Femur (tissue), 1 donor: ENCODE measurements at regions not wholly inside any gene's neighbourhood (a gene's known extent, or its start where the extent isn't known, plus 50 kb on each side); places are given as distances from the start of the nearest gene placed in this dataset.

Experiments used
- DNase-seq: peaks from one replicate; pipeline ENCODE4 v3.0.0-alpha.2; 2017

GRCh38 chr15:27702581-27702980 lies 396.5 kb downstream of the OCA2 start:
- no peak for DNase-seq

GRCh38 chr15:27701956-27702355 lies 397.2 kb downstream of the OCA2 start:
- no peak for DNase-seq

- no peak for DNase-seq
These were observed 398.1 kb downstream of the OCA2 start for GRCh38 chr15:27701014-27701413.

- DNase-seq: no peak
These were observed 399.4 kb downstream of the OCA2 start for GRCh38 chr15:27699699-27700098.

- no peak for DNase-seq
These were observed 402.6 kb downstream of the OCA2 start for GRCh38 chr15:27696530-27696929.

- no peak for DNase-seq
These were observed 403.4 kb downstream of the OCA2 start for GRCh38 chr15:27695726-27696125.

- no peak for DNase-seq
These were observed 404.5 kb downstream of the OCA2 start for GRCh38 chr15:27694506-27695087.

GRCh38 chr15:27693280-27693679 lies 405.8 kb downstream of the OCA2 start:
- DNase-seq: no peak

- no peak for DNase-seq
These were observed 406.7 kb downstream of the OCA2 start for GRCh38 chr15:27692438-27692837.

- DNase-seq: no peak
These were observed 408.8 kb downstream of the OCA2 start for GRCh38 chr15:27690290-27690689.

- DNase-seq: no peak
These were observed 412.1 kb downstream of the OCA2 start for GRCh38 chr15:27686971-27687370.

GRCh38 chr15:27686369-27686768 lies 412.7 kb downstream of the OCA2 start:
- no peak for DNase-seq

GRCh38 chr15:27685644-27686043 lies 413.5 kb downstream of the OCA2 start:
- DNase-seq: no peak

GRCh38 chr15:27683121-27683520 lies 416.0 kb downstream of the OCA2 start:
- no peak for DNase-seq

- no peak for DNase-seq
These were observed 418.1 kb downstream of the OCA2 start for GRCh38 chr15:27681038-27681437.

GRCh38 chr15:27679731-27680471 lies 419.2 kb downstream of the OCA2 start:
- peak; percentile 47 for DNase-seq

- DNase-seq: no peak
These were observed 419.9 kb downstream of the OCA2 start for GRCh38 chr15:27679203-27679602.

- no peak for DNase-seq
These were observed 421.2 kb downstream of the OCA2 start for GRCh38 chr15:27677951-27678350.

GRCh38 chr15:27676647-27677046 lies 422.5 kb downstream of the OCA2 start:
- no peak for DNase-seq

GRCh38 chr15:27675571-27675970 lies 423.5 kb downstream of the OCA2 start:
- DNase-seq: no peak

- no peak for DNase-seq
These were observed 424.3 kb downstream of the OCA2 start for GRCh38 chr15:27674826-27675225.

- no peak for DNase-seq
These were observed 425.2 kb downstream of the OCA2 start for GRCh38 chr15:27673766-27674445.

- DNase-seq: no peak
These were observed 426.6 kb downstream of the OCA2 start for GRCh38 chr15:27672537-27672936.

- DNase-seq: no peak
These were observed 427.2 kb downstream of the OCA2 start for GRCh38 chr15:27671819-27672437.
